22Rv1 (cell line): ENCODE measurements at regions not wholly inside any gene's neighbourhood (a gene's known extent, or its start where the extent isn't known, plus 50 kb on each side); places are given as distances from the start of the nearest gene placed in this dataset.

Source experiments
- H3K27ac ChIP-seq: fragments of 450-650 bp; 2 replicates; pipeline ENCODE4 v1.5.1; 2017
- CTCF ChIP-seq: fragments of 450-650 bp; IDR thresholded peaks from 2 replicates; pipeline ENCODE4 v1.5.1; 2017; ENCODE audit warnings: mild to moderate bottlenecking
- ZFX ChIP-seq: fragments of 450-650 bp; IDR thresholded peaks from 2 replicates; pipeline ENCODE4 v1.6.1; 2017; ENCODE audit warnings: antibody characterized with exemption, borderline replicate concordance

GRCh38 chr13:30093236-30093635 is 214.1 kb downstream of the KATNAL1 start:
- TF ChIP-seq ZFX (no peak), CTCF (no peak)
- no peak overlapping the region for H3K27ac ChIP-seq

GRCh38 chr13:30091691-30092090 is 215.7 kb downstream of the KATNAL1 start:
- no peak for TF ChIP-seq ZFX
- TF ChIP-seq CTCF, result no peak
- H3K27ac ChIP-seq, result no peak overlapping the region

GRCh38 chr13:30091035-30091434 is 216.3 kb downstream of the KATNAL1 start:
- H3K27ac ChIP-seq, result no peak overlapping the region
- no peak for TF ChIP-seq ZFX
- TF ChIP-seq CTCF, result no peak

DNA sequence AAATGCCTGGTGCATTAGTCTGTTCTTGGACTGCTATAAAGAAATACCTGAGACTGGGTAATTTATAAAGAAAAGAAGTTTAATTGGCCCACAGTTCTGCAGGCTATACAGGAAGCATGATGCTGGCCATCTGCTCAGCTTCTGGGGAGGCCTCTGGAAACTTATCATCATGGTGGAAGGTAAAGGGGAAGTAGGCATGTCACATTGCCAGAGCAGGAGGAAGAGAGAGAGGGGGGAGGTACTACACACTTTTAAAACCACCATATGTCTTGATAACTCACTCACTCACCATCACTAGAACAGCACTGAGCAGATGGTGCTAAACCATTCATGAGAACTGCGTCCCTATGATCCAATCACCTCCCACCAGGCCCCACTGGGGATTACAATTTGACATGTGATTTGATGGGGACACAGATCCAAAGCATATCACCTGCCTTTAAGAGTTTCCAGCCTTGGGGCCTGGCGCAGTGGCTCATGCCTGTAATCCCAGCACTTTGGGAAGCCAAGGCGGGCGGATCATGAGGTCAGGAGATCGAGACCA is 219.0 kb downstream of the KATNAL1 start:
- TF ChIP-seq ZFX (no peak), CTCF (no peak)
- no peak overlapping the region for H3K27ac ChIP-seq

DNA sequence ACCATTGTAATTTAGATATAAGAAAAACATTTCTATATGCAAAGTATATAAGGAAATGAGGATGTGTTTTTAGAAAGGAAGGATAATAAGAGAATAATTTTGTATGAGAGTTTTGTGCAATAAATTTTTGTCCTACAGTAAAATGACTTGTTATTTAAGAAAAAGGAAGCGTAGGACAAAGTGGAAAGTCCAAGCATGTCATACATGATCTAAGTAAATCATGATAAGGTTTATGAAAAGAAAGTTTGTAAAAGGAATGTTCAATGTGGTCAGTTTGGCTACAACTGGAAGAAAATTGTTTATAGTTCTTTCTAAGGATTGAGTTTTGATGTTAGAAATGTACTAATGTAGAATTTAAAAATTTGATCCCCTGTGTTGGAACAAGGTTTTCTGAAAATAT is 222.3 kb downstream of the KATNAL1 start:
- no peak for TF ChIP-seq CTCF
- TF ChIP-seq ZFX, result no peak
- no peak overlapping the region for H3K27ac ChIP-seq

DNA sequence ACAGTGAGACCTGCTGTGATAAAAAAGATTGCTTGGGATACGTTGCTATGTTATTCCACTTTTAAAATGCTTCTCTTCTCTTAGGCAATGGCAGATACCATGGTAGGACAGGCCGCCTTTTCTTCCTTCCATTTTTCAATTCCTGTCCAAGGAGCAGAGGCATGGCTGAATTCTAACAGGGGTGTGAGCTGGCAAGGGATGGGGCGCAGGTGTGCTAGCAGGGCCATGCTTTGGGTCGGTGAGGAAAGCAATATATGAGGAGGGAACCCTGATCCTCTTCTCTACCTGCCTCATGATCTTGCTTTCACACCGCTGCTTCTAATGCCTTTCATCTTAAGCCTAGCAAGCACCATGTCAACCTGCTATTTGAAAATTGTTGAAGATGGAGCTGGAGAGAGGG is 225.0 kb downstream of the KATNAL1 start:
- no peak for TF ChIP-seq CTCF
- TF ChIP-seq ZFX, result no peak
- no peak overlapping the region for H3K27ac ChIP-seq

DNA sequence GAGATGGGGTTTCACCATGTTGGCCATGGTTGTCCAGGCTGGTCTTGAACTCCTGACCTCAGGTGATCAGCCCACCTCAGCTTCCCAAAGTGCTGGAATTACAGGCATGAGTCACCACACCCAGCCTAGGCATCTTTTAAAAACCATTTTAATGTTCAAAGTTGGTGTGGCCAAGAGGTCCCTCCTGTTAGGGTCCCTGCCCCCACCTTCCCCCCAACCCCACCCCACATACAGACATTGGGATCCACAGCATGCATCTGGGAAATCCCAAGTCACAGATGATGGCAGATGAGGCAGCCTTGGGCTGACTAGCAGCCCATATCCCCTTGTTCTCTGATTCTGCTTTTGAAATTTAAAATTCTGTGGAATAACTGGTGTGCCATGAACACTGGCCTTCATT is 226.0 kb downstream of the KATNAL1 start:
- TF ChIP-seq ZFX (no peak), CTCF (no peak)
- H3K27ac ChIP-seq, result no peak overlapping the region
